ENCODE measurements at regions not wholly inside any gene's neighbourhood (a gene's known extent, or its start where the extent isn't known, plus 50 kb on each side); places are given as distances from the start of the nearest gene placed in this dataset.

DNA sequence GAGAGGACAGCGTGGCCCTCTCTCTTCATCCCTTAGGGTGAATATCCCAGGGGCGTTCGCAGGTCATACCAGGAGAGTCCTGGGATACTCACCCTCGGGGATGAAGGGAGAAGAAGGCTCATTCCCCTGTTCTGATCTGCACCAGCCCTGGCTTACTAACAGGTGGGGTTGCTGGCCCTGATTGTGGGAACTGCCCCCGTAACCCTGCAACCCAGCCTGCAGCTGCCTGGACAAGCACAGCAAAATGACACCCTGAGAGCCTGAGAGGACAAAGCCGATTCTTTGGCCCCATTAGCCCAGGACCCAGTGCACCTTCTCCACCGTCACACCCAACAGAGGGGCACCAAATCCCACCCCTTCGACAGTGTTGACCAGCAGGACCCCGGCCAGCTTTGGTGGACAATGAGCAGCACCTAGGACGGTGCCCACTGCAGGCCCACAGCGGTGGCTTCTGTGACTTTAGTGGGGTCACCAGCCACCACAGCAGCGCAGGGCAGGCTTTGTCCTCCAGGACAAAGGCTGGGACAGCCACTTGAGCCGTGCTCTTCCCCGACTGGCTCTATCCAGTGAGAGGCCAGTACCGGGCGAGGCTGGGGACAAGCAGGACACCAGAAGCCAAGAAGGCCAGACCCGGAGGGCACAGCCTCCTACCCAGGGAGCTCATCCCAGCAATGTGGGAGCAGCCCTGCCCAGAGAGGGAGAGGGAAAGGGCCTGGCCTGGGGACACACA, 98.5 kb upstream of the RTL6 start:
- TF ChIP-seq TAF1 (IDR thresholded peaks at IDR 0.05; ENCODE audit: borderline replicate concordance, insufficient read depth, low read length) (no peak), SIN3A (IDR thresholded peaks at IDR 0.05; ENCODE audit: borderline replicate concordance, insufficient read depth, low read length) (no peak), POLR2AphosphoS5 (IDR thresholded peaks at IDR 0.05; ENCODE audit: low read depth, low read length) (no peak), FOXP2 (optimal IDR thresholded peaks at IDR 0.05; ENCODE audit: borderline replicate concordance, extremely low read depth, extremely low read length, insufficient read depth) (no peak)
- TF ChIP-seq, protein P1, sequence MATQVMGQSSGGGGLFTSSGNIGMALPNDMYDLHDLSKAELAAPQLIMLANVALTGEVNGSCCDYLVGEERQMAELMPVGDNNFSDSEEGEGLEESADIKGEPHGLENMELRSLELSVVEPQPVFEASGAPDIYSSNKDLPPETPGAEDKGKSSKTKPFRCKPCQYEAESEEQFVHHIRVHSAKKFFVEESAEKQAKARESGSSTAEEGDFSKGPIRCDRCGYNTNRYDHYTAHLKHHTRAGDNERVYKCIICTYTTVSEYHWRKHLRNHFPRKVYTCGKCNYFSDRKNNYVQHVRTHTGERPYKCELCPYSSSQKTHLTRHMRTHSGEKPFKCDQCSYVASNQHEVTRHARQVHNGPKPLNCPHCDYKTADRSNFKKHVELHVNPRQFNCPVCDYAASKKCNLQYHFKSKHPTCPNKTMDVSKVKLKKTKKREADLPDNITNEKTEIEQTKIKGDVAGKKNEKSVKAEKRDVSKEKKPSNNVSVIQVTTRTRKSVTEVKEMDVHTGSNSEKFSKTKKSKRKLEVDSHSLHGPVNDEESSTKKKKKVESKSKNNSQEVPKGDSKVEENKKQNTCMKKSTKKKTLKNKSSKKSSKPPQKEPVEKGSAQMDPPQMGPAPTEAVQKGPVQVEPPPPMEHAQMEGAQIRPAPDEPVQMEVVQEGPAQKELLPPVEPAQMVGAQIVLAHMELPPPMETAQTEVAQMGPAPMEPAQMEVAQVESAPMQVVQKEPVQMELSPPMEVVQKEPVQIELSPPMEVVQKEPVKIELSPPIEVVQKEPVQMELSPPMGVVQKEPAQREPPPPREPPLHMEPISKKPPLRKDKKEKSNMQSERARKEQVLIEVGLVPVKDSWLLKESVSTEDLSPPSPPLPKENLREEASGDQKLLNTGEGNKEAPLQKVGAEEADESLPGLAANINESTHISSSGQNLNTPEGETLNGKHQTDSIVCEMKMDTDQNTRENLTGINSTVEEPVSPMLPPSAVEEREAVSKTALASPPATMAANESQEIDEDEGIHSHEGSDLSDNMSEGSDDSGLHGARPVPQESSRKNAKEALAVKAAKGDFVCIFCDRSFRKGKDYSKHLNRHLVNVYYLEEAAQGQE (IDR thresholded peaks at IDR 0.05; ENCODE audit: insufficient read depth in 1 of 2, low read depth in 2 of 2, low read length in 2 of 2), result no peak

GRCh38 chr22:44595841-44596341, 97.9 kb upstream of the RTL6 start:
- TF ChIP-seq FOXP2 (optimal IDR thresholded peaks at IDR 0.05; ENCODE audit: borderline replicate concordance, extremely low read depth, extremely low read length, insufficient read depth) (no peak), TAF1 (IDR thresholded peaks at IDR 0.05; ENCODE audit: borderline replicate concordance, insufficient read depth, low read length) (no peak), POLR2AphosphoS5 (IDR thresholded peaks at IDR 0.05; ENCODE audit: low read depth, low read length) (no peak), SIN3A (IDR thresholded peaks at IDR 0.05; ENCODE audit: borderline replicate concordance, insufficient read depth, low read length) (no peak)
- TF ChIP-seq, protein P1 (IDR thresholded peaks at IDR 0.05; ENCODE audit: insufficient read depth in 1 of 2, low read depth in 2 of 2, low read length in 2 of 2), result no peak

DNA sequence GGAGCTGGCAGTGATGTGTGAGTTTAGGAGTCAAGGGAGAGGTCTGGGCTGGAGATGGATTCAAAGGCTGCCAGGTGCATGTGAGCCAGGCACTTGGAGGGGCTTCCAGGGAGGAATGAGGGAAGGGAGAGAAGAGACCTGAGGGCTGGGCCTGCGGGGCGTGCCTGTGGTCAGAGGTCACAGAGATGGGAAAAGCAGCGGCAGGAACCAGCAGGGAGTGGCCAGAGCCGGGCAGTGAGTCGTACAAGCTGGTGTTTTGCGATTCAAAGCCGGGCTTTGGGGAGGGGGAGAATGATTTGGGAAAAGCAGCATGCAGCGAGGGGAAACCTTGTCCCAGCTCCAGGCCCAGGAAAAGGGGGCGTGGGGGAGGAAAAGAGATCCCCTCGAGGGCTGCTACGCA, 96.9 kb upstream of the RTL6 start:
- TF ChIP-seq, protein P1 (IDR thresholded peaks at IDR 0.05; ENCODE audit: insufficient read depth in 1 of 2, low read depth in 2 of 2, low read length in 2 of 2), result no peak
- TF ChIP-seq FOXP2 (optimal IDR thresholded peaks at IDR 0.05; ENCODE audit: borderline replicate concordance, extremely low read depth, extremely low read length, insufficient read depth) (no peak), SIN3A (IDR thresholded peaks at IDR 0.05; ENCODE audit: borderline replicate concordance, insufficient read depth, low read length) (no peak), TAF1 (IDR thresholded peaks at IDR 0.05; ENCODE audit: borderline replicate concordance, insufficient read depth, low read length) (no peak), POLR2AphosphoS5 (IDR thresholded peaks at IDR 0.05; ENCODE audit: low read depth, low read length) (no peak)

GRCh38 chr22:44592824-44593148, 94.8 kb upstream of the RTL6 start:
- no peak for TF ChIP-seq POLR2AphosphoS5 (IDR thresholded peaks at IDR 0.05; ENCODE audit: low read depth, low read length)
- no peak for TF ChIP-seq SIN3A (IDR thresholded peaks at IDR 0.05; ENCODE audit: borderline replicate concordance, insufficient read depth, low read length)
- TF ChIP-seq TAF1 (IDR thresholded peaks at IDR 0.05; ENCODE audit: borderline replicate concordance, insufficient read depth, low read length), result no peak
- TF ChIP-seq, protein P1 (IDR thresholded peaks at IDR 0.05; ENCODE audit: insufficient read depth in 1 of 2, low read depth in 2 of 2, low read length in 2 of 2), result no peak
- no peak for TF ChIP-seq FOXP2 (optimal IDR thresholded peaks at IDR 0.05; ENCODE audit: borderline replicate concordance, extremely low read depth, extremely low read length, insufficient read depth)

Data from PFSK-1 (cell line).